NCI-H146 treated with DMSO at 0.1 percent for 48 hours (cell line): ENCODE measurements at regions not wholly inside any gene's neighbourhood (a gene's known extent, or its start where the extent isn't known, plus 50 kb on each side); places are given as distances from the start of the nearest gene placed in this dataset.

ENCODE experiments used
- DNase-seq: peaks from one replicate; lab custom pipeline; 2025; ENCODE audit not compliant: unreplicated experiment; lab: John Stamatoyannopoulos, UW

GRCh38 chr5:68555907-68556681 is 340.5 kb downstream of the PIK3R1 start:
- no peak for DNase-seq

- DNase-seq: no peak
Measured at GRCh38 chr5:68557162-68557936, 341.8 kb downstream of the PIK3R1 start.

- DNase-seq: no peak
Measured at GRCh38 chr5:68562308-68562707, 346.8 kb downstream of the PIK3R1 start.

- no peak for DNase-seq
Measured at GRCh38 chr5:68565427-68565826, 349.9 kb downstream of the PIK3R1 start.

- DNase-seq: no peak
Measured at GRCh38 chr5:68576805-68577204, 361.2 kb downstream of the PIK3R1 start.

- DNase-seq: no peak
Measured at GRCh38 chr5:68582284-68582683, 366.7 kb downstream of the PIK3R1 start.

- DNase-seq: no peak
Measured at GRCh38 chr5:68587171-68587570, 371.6 kb downstream of the PIK3R1 start.

GRCh38 chr5:68591850-68592249 is 376.3 kb downstream of the PIK3R1 start:
- DNase-seq: no peak

GRCh38 chr5:68592351-68592750 is 376.8 kb downstream of the PIK3R1 start:
- no peak for DNase-seq

- DNase-seq: no peak
Measured at GRCh38 chr5:68593211-68593671, 377.7 kb downstream of the PIK3R1 start.

GRCh38 chr5:68612972-68613371 is 397.4 kb downstream of the PIK3R1 start:
- no peak for DNase-seq

GRCh38 chr5:68618501-68618900 is 402.9 kb downstream of the PIK3R1 start:
- DNase-seq: no peak

- no peak for DNase-seq
Measured at GRCh38 chr5:68627001-68627400, 411.4 kb downstream of the PIK3R1 start.

- DNase-seq: no peak
Measured at GRCh38 chr5:68628082-68628814, 412.7 kb downstream of the PIK3R1 start.

- no peak for DNase-seq
Measured at GRCh38 chr5:68630354-68630753, 414.8 kb downstream of the PIK3R1 start.

- DNase-seq: no peak
Measured at GRCh38 chr5:68631884-68632283, 416.3 kb downstream of the PIK3R1 start.

GRCh38 chr5:68641211-68641610 is 425.7 kb downstream of the PIK3R1 start:
- no peak for DNase-seq

GRCh38 chr5:68643064-68643463 is 427.5 kb downstream of the PIK3R1 start:
- no peak for DNase-seq

GRCh38 chr5:68644971-68645370 is 429.4 kb downstream of the PIK3R1 start:
- DNase-seq: no peak

- no peak for DNase-seq
Measured at GRCh38 chr5:68646144-68646543, 430.6 kb downstream of the PIK3R1 start.

- DNase-seq: no peak
Measured at GRCh38 chr5:68647743-68648142, 432.2 kb downstream of the PIK3R1 start.
